ENCODE measurements at regions not wholly inside any gene's neighbourhood (a gene's known extent, or its start where the extent isn't known, plus 50 kb on each side); places are given as distances from the start of the nearest gene placed in this dataset.

DNA sequence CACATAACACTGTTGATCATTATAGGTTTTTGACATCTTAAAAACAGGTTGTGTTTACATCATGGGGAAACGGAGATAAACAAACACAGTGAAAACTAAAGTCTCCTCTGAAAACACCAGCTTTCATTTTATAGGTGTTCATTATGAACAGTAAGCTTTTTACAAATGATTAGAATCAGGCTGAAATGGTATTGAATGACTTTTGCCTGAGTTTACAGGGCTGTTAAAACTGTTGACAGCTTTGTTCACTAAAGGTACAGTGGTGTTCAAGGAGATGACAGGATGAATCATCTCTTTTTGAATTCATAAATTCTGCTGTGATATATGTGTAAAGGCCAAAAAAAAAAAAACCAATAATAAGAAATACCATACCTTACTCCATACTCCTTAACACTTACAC, 184.6 kb upstream of the CNTN5 start:
- Histone ChIP-seq H3K27ac (no peak overlapping the region), H3K4me1 (no peaks in the 10 kb centered on the region), H3K9me3 (no peaks in the 10 kb centered on the region), H3K4me3 (no peak overlapping the region), H3K36me3 (no peaks in the 10 kb centered on the region), H3K27me3 (no peaks in the 10 kb centered on the region)
- WGBS, 2 donors (ENCODE audit: low coverage in 1 of 2): 36 to 42% methylated on average over 1 of the region's 1 CpG
- intact Hi-C loops (cut with DNase I; ENCODE audit: low total_unique reads) (no loop called here), in situ Hi-C loops (cut with MboI; ENCODE audit: low pct_ligation_motif_present in 1 of 4, low pct_unique_long_range_greater_than_20kb in 1 of 4, low sequenced_read_pairs in 3 of 4) (no loop called here)
- TF ChIP-seq, protein P1, sequence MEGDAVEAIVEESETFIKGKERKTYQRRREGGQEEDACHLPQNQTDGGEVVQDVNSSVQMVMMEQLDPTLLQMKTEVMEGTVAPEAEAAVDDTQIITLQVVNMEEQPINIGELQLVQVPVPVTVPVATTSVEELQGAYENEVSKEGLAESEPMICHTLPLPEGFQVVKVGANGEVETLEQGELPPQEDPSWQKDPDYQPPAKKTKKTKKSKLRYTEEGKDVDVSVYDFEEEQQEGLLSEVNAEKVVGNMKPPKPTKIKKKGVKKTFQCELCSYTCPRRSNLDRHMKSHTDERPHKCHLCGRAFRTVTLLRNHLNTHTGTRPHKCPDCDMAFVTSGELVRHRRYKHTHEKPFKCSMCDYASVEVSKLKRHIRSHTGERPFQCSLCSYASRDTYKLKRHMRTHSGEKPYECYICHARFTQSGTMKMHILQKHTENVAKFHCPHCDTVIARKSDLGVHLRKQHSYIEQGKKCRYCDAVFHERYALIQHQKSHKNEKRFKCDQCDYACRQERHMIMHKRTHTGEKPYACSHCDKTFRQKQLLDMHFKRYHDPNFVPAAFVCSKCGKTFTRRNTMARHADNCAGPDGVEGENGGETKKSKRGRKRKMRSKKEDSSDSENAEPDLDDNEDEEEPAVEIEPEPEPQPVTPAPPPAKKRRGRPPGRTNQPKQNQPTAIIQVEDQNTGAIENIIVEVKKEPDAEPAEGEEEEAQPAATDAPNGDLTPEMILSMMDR (IDR thresholded peaks at IDR 0.05): no peak
- TF ChIP-seq EP300 (IDR thresholded peaks at IDR 0.05; ENCODE audit: low read depth) (no peak), POLR2A (IDR thresholded peaks at IDR 0.05) (no peak), POLR2AphosphoS5 (IDR thresholded peaks at IDR 0.05) (no peak)
- no peak for DNase-seq

DNA sequence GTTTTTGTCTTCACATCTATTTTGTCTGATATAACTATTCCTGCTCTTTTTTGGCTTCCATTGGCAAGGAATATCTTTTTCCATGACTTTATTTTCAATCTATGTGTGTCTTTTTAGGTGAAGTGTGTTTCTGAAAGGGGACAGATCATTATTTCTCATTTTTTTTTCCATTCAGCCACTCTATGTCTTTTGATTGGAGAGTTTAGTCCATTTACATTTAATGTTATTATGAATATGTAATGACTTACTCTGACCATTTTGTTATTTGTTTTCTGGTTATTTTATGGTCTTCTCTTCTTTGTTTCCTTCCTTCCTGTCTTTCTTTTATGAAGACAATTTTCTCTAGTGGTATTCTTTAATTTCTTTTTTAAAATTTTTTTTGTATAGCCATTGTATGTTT, 178.6 kb upstream of the CNTN5 start:
- H3K9me3 ChIP-seq: peaks cover 12 to 16% of the 10 kb centered on the region in 2 donors

DNA sequence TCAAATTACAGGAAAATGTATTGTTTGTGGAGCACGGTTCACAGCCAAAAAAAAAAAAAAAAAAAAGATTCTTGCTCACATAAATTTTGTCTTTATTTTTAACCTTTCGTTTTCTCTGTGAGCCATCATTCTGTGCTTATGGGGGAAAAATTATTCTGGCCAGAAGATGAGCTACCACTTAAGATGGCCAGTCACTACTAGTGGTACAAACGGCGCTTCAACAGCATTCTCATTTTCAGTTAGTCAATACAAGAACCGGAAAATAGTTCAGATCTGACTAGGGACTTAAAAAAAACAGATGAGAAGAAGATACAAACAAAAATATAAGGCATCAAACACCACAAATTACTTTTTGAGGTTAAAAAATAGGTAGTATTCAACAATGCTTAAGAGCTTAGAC, 158.6 kb upstream of the CNTN5 start:
- Histone ChIP-seq H3K4me3 (no peak overlapping the region), H3K36me3 (no peaks in the 10 kb centered on the region), H3K9me3 (no peaks in the 10 kb centered on the region), H3K27ac (no peak overlapping the region), H3K4me1 (no peaks in the 10 kb centered on the region), H3K27me3 (no peaks in the 10 kb centered on the region)
- intact Hi-C loops (cut with DNase I; ENCODE audit: low total_unique reads) (no loop called here), in situ Hi-C loops (cut with MboI; ENCODE audit: low pct_ligation_motif_present in 1 of 4, low pct_unique_long_range_greater_than_20kb in 1 of 4, low sequenced_read_pairs in 3 of 4) (no loop called here)
- TF ChIP-seq EP300 (IDR thresholded peaks at IDR 0.05; ENCODE audit: low read depth): no peak
- TF ChIP-seq, protein P1 (IDR thresholded peaks at IDR 0.05): no peak
- TF ChIP-seq POLR2A (IDR thresholded peaks at IDR 0.05): no peak
- no peak for TF ChIP-seq POLR2AphosphoS5 (IDR thresholded peaks at IDR 0.05)
- WGBS, 2 donors (ENCODE audit: low coverage in 1 of 2): 63 to 71% methylated on average over 5 of the region's 5 CpGs
- no peak for DNase-seq

More for the DNA sequence above, 178.6 kb upstream of the CNTN5 start:
- no peaks in the 10 kb centered on the region for H3K36me3 ChIP-seq
- intact Hi-C loops (cut with DNase I; ENCODE audit: low total_unique reads) (no loop called here), in situ Hi-C loops (cut with MboI; ENCODE audit: low pct_ligation_motif_present in 1 of 4, low pct_unique_long_range_greater_than_20kb in 1 of 4, low sequenced_read_pairs in 3 of 4) (no loop called here)
- H3K27me3 ChIP-seq: no peaks in the 10 kb centered on the region
- H3K4me3 ChIP-seq: no peak overlapping the region
- no peak for DNase-seq
- no peak overlapping the region for H3K27ac ChIP-seq
- TF ChIP-seq EP300 (IDR thresholded peaks at IDR 0.05; ENCODE audit: low read depth) (no peak), POLR2A (IDR thresholded peaks at IDR 0.05) (no peak), POLR2AphosphoS5 (IDR thresholded peaks at IDR 0.05) (no peak)
- TF ChIP-seq, protein P1 (IDR thresholded peaks at IDR 0.05): no peak
- H3K4me1 ChIP-seq: no peaks in the 10 kb centered on the region

DNA sequence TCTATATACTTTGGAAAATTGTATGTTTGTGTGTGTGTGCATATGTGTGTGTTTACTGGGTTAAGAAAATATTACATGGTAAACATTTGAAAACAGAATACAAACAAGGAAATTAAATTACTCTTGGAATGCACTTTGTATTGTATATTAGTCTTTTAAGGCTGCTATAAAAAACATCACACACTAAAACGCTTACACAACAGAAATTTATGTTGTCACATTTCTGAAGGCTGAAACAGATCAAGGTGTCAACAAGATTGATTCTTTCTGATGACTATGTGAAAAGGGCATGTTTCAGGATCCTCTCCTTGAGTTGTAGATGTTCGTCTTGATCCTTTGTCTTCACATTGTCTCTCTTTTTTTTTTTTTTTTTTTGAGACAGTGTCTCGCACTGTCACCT, 149.1 kb upstream of the CNTN5 start:
- 78 to 84% methylated on average over 3 of the region's 3 CpGs for WGBS, 2 donors (ENCODE audit: low coverage in 1 of 2)
- no peaks in the 10 kb centered on the region for H3K4me1 ChIP-seq

More for the DNA sequence above, 149.1 kb upstream of the CNTN5 start:
- intact Hi-C loops (cut with DNase I; ENCODE audit: low total_unique reads) (no loop called here), in situ Hi-C loops (cut with MboI; ENCODE audit: low pct_ligation_motif_present in 1 of 4, low pct_unique_long_range_greater_than_20kb in 1 of 4, low sequenced_read_pairs in 3 of 4) (no loop called here)
- Histone ChIP-seq H3K9me3 (peaks cover 0 to 4% of the 10 kb centered on the region in 2 donors), H3K27ac (no peak overlapping the region), H3K27me3 (no peaks in the 10 kb centered on the region), H3K36me3 (no peaks in the 10 kb centered on the region), H3K4me3 (no peak overlapping the region)
- no peak for DNase-seq
- no peak for TF ChIP-seq POLR2A (IDR thresholded peaks at IDR 0.05)
- TF ChIP-seq, protein P1 (IDR thresholded peaks at IDR 0.05): no peak
- TF ChIP-seq POLR2AphosphoS5 (IDR thresholded peaks at IDR 0.05): no peak
- TF ChIP-seq EP300 (IDR thresholded peaks at IDR 0.05; ENCODE audit: low read depth): no peak
